Omental fat pad (tissue), 3 donors: ENCODE measurements at regions not wholly inside any gene's neighbourhood (a gene's known extent, or its start where the extent isn't known, plus 50 kb on each side); places are given as distances from the start of the nearest gene placed in this dataset.

ENCODE experiments used
- ATAC-seq: fragments of 150-250 bp; one replicate; pipeline ENCODE4 v1.9.1; 2016; ENCODE audit warnings: mild to moderate bottlenecking, moderate library complexity; ENCODE audit not compliant: low FRiP score
- DNase-seq: peaks from one replicate; pipeline ENCODE4 v3.0.0-alpha.2; 2019; ENCODE audit warnings: low spot score
- TF ChIP-seq, protein P1 (sequence below), 3 donors: fragments of 450-650 bp; IDR thresholded peaks; one replicate each; pipeline ENCODE4 v1.5.1; 2016 to 2017; ENCODE audit warnings: antibody characterized with exemption in 3 of 3, mild to moderate bottlenecking in 3 of 3, moderate library complexity in 2 of 3

DNA sequence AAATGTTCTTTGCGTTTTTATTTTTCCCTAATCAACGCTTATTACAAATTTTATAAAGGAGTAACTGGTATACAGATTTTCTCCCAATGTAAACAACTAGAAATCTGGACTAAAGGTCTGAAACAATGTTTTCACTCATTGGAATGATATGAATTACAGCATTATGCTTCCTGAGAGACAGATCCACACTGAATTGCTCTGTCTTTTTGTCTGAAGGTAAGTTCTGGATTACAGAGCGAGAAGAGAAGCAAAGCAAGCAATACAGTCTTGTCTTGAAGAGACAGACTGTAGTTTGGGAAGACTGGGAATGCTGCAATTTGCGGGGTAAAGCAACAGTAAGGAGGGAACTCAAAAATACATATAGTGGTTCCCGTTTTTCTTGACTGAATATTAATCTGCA, 262.2 kb upstream of the PABPC4L start:
- ATAC-seq (no peak), DNase-seq (no peak)
- TF ChIP-seq, protein P1, sequence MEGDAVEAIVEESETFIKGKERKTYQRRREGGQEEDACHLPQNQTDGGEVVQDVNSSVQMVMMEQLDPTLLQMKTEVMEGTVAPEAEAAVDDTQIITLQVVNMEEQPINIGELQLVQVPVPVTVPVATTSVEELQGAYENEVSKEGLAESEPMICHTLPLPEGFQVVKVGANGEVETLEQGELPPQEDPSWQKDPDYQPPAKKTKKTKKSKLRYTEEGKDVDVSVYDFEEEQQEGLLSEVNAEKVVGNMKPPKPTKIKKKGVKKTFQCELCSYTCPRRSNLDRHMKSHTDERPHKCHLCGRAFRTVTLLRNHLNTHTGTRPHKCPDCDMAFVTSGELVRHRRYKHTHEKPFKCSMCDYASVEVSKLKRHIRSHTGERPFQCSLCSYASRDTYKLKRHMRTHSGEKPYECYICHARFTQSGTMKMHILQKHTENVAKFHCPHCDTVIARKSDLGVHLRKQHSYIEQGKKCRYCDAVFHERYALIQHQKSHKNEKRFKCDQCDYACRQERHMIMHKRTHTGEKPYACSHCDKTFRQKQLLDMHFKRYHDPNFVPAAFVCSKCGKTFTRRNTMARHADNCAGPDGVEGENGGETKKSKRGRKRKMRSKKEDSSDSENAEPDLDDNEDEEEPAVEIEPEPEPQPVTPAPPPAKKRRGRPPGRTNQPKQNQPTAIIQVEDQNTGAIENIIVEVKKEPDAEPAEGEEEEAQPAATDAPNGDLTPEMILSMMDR (IDR thresholded peaks at IDR 0.05): no peak

DNA sequence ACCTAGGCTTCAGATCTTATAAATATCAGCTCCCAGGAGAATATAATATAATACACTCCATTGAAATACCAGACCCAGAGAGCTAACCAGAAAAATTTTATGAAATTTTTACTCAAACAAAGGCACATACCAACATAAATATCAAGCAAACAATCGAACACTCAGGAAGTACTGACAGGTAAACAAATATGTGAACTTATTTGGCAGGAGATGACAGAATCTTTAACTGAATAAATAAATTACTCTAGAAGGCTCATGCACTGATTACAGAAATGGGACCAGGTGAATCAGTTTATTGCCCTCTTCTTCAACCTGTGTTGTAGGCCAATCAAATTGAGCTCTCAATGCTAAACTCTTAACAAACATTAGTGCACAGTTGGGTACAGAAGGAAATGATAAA, 225.2 kb upstream of the PABPC4L start:
- no peak for ATAC-seq
- DNase-seq: no peak
- TF ChIP-seq, protein P1 (IDR thresholded peaks at IDR 0.05): no peak

DNA sequence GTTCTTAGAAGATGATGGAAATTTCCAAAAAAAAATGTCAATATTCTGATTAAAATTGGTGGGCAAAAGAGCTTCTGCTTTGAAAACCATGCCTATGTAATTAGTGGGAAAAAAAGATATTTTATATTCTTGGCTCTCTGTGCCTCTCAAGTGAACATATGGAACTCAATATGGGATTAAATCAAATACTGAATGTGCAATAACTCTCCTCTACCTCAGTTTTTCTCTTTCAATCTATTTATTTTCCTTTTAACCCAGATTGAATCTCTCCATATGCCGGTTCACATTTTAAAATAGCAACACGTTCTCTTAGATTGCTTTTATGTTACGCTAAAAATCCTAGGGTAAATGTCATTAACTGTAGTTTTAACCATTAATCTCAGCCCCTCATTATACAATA, 224.2 kb upstream of the PABPC4L start:
- no peak for ATAC-seq
- TF ChIP-seq, protein P1 (IDR thresholded peaks at IDR 0.05): no peak

DNA sequence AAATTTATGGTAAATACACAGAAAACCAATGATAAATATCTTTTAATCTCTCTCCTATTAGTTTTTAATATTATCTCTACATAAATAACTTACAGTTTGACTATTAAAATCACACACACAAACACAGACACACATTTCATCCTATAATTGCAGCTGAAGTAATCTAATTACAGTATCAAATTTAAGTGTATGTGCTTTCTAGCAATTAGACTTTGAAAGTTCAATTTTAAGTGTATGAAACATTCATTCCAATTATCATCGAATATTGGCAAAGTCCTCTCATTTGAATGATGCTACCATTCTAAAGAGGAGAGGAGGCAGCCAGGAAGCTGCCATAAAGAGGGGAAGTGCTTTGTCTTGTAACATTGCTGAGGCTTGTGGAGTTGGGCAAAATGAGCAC, 221.2 kb upstream of the PABPC4L start:
- DNase-seq (no peak), ATAC-seq (no peak)
- TF ChIP-seq, protein P1 (IDR thresholded peaks at IDR 0.05): no peak

More for the DNA sequence above, 224.2 kb upstream of the PABPC4L start:
- no peak for DNase-seq

DNA sequence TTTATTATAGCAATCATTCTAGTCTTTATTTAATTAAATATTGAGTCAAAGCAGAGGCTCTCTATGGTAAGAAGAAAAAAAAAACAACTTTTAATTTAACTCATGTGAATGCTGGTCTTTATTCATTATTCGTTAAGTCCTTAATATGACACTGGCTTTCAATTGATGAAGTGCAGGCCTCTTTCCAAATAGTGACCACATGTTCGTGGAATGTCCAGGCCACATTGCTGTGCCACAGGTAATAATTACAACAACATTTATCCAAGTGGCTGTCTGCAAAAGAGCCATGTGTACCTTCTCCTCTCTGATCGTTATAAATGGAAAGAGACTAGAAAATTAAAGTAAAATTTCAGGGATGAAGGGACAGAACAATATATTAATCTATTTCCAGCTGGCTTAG, 220.1 kb upstream of the PABPC4L start:
- TF ChIP-seq, protein P1 (IDR thresholded peaks at IDR 0.05): no peak
- no peak for DNase-seq
- no peak for ATAC-seq

DNA sequence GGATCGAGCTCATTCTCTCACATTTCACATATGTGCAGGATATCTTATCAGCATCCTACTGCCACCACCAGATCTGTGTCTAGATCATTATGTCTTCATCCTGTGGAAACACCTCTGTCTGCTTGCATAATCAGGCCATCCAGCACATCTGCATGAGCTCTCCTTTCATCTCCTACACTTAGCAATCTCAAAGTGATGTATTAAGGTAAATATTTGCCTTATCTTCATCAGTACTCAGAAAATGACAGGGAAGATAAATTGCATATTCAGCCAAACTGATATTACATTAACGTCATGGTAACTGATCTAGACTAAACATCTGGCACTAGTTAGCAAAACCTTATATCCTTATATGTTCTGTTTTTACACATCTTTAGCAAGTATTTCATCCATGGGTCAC, 207.3 kb upstream of the PABPC4L start:
- TF ChIP-seq, protein P1 (IDR thresholded peaks at IDR 0.05): no peak
- ATAC-seq: no peak
- no peak for DNase-seq

DNA sequence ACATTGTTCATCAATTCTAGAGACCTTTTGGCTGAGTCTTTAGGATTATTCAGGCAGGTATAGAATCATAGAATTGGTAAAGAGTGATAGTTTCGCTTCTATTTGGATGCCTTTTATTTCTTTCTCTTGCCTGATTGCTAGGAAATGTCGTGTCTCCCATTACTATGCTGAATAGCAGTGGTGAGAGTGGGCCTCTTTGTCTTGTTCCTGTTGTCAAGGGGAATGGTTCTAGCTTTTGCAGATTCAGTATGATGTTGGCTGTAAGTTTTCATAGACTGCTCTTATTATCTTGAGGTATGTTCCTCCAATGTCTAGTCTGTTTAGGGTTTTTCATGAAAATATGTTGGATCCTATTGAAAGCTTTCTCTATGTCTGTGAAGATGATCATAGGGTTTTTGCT, 200.2 kb upstream of the PABPC4L start:
- DNase-seq (no peak), ATAC-seq (no peak)
- TF ChIP-seq, protein P1 (IDR thresholded peaks at IDR 0.05): no peak
